HG03159 (cell line): ENCODE measurements at regions not wholly inside any gene's neighbourhood (a gene's known extent, or its start where the extent isn't known, plus 50 kb on each side); places are given as distances from the start of the nearest gene placed in this dataset.
A peak's percentile ranks its signal among the peaks of the same experiment; 100 is the strongest.

Experiments used
- ATAC-seq: cut with Tn5 transposase; IDR thresholded peaks from one replicate; pipeline ENCODE4 v1.9.1; 2021; ENCODE audit warnings: mild to moderate bottlenecking, moderate library complexity; ENCODE audit not compliant: unreplicated experiment

- peak; percentile 62 for ATAC-seq
These were observed 122.8 kb upstream of the MAP3K1 start for GRCh38 chr5:56692359-56693219.

GRCh38 chr5:56688402-56688801 lies 126.9 kb upstream of the MAP3K1 start:
- ATAC-seq: no peak

- ATAC-seq: peak; percentile 57
These were observed 128.8 kb upstream of the MAP3K1 start for GRCh38 chr5:56686337-56687195.

GRCh38 chr5:56685503-56686217 lies 129.7 kb upstream of the MAP3K1 start:
- no peak for ATAC-seq

GRCh38 chr5:56684159-56684558 lies 131.2 kb upstream of the MAP3K1 start:
- no peak for ATAC-seq

GRCh38 chr5:56683733-56684132 lies 131.6 kb upstream of the MAP3K1 start:
- ATAC-seq: no peak

GRCh38 chr5:56683281-56683680 lies 132.1 kb upstream of the MAP3K1 start:
- no peak for ATAC-seq

- ATAC-seq: no peak
These were observed 134.0 kb upstream of the MAP3K1 start for GRCh38 chr5:56681346-56681745.

GRCh38 chr5:56680731-56681130 lies 134.6 kb upstream of the MAP3K1 start:
- ATAC-seq: no peak

- no peak for ATAC-seq
These were observed 137.6 kb upstream of the MAP3K1 start for GRCh38 chr5:56677690-56678305.

GRCh38 chr5:56676091-56676768 lies 139.1 kb upstream of the MAP3K1 start:
- ATAC-seq: no peak

GRCh38 chr5:56674441-56674840 lies 140.9 kb upstream of the MAP3K1 start:
- no peak for ATAC-seq

GRCh38 chr5:56673171-56673570 lies 142.2 kb upstream of the MAP3K1 start:
- no peak for ATAC-seq

- ATAC-seq: no peak
These were observed 143.8 kb upstream of the MAP3K1 start for GRCh38 chr5:56671571-56671970.

- no peak for ATAC-seq
These were observed 144.4 kb upstream of the MAP3K1 start for GRCh38 chr5:56670916-56671315.

GRCh38 chr5:56669534-56670483 lies 145.5 kb upstream of the MAP3K1 start:
- ATAC-seq: peak; percentile 96

GRCh38 chr5:56668996-56669395 lies 146.4 kb upstream of the MAP3K1 start:
- no peak for ATAC-seq

- ATAC-seq: no peak
These were observed 147.7 kb upstream of the MAP3K1 start for GRCh38 chr5:56667692-56668091.

GRCh38 chr5:56666901-56667300 lies 148.4 kb upstream of the MAP3K1 start:
- ATAC-seq: no peak
